Fibroblast of skin of back (primary cell): ENCODE measurements at regions not wholly inside any gene's neighbourhood (a gene's known extent, or its start where the extent isn't known, plus 50 kb on each side); places are given as distances from the start of the nearest gene placed in this dataset.
A peak's percentile ranks its signal among the peaks of the same experiment; 100 is the strongest.

Source experiments
- DNase-seq: peaks from one replicate; pipeline ENCODE4 v3.0.0-alpha.2; 2013

DNA sequence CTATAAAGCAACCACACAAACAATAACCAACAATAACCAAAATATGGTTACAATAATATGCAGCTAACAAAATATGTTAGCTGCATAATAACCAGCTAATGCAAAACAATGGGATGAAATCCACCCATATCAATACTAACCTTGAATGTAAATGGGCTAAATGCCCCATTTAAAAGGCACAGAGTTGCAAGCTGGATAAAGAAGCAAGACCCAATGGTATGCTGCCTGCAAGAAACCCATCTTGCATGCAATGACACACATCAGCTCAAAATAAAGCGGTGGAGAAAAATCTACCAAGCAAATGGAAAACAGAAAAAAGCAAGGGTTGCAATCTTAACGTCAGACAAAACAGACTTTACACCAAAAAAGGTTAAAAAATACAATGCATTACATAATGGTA lies 316.5 kb upstream of the NR5A2 start:
- no peak for DNase-seq

DNA sequence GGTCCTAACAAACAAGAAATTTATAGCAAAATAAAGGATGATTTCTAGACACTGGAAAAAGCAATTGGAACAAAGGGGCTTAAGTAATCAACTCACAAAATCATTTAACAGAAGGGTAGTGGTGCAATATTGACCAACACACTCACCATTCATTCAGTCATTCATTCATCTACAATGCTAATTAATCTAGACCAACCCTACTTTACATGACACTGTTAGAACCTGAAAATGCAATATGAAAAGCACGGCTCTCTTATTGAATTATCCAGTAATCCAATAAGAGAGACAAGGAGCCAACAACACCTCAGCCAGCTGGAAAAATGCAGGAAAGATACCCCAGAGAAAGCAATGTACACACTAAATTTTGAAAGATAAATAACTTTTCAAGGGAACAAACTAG lies 310.8 kb upstream of the NR5A2 start:
- DNase-seq = no peak

DNA sequence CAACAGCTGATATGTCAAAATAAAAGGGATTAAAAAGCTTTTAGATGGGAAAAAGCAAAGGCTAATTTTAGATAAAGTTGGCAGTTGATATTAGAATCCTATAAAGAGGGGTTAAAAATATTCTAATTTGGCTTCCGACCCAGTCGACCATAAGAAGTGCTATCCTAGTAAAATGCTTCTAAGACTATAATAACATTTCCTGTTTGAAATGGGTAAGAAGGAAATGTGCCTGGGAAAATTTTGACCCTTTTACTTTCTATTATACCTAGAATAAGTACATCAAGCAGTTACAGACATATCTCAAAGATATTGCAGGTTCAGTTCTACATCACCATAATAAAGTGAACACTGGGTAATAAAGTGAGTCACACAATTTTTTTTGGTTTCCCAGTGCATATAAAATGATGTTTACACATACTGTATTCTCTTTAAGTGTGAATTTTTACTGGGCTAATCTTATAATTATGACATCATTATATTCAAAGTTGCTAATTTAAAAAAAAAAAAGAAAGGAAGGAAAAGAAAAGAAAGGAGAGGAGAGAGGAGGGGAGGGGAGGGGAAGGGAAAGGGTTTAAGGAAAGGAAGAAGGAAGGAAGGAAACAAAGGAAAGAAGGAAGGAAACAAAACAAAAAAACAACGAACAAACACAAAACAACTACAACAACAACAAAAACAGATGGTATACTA lies 308.2 kb upstream of the NR5A2 start:
- no peak for DNase-seq

DNA sequence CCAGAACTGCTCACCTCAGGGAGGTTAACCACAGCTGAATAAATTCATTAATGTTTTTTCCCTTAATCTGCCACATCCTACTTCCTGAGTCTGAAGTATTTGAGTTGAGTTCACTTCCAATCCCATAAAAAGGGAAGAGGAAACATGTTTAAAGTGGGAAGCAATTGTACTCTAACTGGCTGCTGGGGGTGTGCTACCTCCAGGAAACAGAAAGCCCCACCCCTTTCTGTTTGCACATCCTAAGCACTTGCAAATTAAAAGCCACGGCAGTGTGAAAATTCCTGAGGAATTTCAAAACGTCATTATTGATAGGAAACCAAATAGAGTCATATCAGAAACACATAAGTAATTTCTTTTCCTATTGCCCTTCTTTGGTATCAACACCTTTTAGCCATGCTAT lies 307.0 kb upstream of the NR5A2 start:
- no peak for DNase-seq

DNA sequence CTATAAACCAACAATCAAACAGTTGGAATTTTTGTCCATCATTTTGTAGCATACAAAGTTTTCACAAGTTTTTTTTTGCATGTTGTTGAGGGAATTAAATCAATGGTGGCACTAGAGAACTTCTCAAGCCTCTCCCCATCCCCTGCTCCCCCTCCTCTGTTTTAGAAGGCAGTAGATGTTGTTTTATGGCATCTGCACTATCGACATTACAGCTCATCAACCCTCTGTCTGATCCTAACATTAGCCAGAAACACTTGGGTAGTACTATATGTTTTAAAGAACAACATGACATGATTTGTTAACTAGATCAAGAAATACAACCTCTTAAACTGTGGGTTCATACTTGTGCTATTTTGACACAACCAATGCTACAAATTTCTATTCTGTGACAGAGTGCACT lies 306.5 kb upstream of the NR5A2 start:
- DNase-seq = no peak

DNA sequence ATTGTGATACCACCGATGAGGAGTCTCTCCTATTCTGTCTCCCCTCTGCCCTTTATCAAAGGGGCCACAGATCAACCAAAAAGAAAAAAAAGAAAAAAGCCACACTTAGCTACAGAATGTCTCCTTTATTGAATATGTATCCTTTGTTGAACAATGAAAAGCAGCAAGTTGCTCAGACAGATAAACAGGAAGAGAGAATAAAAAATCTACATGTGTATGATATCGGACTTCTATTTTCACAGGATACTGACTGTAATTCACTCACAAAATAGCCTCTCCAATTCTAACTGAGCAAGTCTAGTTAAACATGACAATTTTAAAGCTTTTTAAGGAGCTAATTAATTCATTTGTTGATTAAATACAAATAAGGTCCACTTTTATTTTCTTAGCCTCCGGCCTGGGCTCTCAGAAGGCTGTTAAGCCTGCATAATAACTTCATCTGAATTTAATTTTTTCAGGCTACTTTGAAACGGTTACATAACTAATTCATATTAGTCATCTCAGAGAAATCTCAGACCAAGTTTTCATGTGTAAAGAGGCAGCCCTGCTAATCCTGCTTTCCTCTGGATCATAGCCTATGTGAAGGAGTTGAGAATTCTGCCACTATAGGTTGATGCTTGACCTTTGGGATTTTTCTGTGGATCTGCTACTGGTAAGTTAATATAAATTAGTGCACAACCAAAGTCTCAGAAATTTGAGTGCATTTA lies 304.1 kb upstream of the NR5A2 start:
- DNase-seq = peak; percentile 16

DNA sequence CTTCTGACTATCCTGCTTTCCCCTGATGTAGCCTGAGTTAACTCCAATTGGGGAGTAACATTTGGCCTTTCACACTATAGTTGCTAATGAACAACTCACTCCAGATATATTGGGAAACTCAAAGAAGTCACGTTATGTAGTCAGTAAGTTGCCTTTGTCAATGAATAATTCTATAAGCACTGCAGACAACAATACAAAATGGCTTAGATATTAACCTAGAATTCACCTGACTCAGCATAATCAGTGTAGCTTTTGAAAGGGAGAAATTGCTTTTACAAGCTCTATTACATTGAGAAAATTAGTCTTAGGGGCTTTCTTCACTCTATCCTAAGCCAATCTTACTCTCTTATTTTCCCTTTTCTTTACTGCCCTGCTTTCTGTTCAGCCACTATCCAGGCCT lies 303.5 kb upstream of the NR5A2 start:
- no peak for DNase-seq

DNA sequence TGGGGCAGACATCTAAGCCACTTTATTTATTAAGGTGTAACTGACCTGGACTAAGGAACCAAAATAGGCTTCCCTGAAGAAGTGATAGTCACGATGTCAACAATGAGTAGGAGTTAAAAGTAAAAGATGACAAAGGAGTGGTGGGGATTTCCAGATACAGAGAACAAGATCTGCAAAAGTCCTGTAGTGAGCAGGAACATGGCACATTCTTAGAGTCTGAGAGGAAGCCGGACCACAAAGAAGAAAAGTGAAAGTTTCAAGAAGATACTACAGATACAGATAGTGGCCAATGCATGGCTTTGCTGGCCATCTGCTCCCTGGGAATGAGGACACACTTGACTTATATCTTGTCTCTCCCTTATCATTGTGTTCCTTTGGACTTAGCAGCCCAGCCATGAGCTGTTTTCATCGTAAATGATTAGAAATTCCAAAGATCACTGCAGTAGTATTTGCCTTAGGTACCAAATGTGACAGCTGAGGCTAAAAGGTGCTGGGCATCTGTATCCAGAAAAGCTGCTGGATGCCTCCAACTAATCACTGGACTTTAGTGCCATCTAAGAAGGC lies 302.4 kb upstream of the NR5A2 start:
- no peak for DNase-seq

DNA sequence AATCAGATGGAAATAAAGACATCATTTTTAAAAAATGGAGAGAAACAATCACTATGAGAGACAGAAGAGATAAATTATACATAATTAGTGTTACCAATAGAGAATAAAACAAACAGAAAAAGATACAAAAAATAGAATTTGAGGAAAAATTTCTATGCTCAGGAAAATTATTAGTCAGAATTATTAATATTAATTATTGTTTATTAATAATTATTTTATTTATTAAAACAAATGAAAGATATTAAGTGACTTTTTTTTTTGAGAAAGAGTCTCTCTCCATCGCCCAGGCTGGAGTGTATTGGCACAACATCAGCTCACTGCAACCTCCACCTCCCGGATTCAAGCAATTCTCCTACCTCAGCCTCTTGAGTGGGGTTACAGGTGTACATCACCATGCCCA lies 299.8 kb upstream of the NR5A2 start:
- no peak for DNase-seq

DNA sequence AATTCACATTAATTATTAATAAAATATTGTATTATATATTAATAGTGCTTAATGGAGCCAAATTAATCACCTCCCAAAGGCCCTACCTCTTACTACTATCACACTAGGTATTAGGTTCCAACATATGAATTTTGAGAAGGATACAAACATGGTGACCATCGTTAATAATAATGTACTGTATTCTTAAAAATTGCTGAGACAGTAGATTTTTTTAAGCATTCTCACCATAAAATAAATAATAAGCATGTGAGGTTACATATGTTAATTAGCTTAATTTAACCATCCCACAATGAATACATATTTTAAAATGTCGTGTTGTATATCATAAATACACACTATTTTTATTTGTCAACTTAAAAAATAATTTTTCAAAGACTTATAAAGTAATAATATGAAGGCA lies 299.2 kb upstream of the NR5A2 start:
- no peak for DNase-seq

DNA sequence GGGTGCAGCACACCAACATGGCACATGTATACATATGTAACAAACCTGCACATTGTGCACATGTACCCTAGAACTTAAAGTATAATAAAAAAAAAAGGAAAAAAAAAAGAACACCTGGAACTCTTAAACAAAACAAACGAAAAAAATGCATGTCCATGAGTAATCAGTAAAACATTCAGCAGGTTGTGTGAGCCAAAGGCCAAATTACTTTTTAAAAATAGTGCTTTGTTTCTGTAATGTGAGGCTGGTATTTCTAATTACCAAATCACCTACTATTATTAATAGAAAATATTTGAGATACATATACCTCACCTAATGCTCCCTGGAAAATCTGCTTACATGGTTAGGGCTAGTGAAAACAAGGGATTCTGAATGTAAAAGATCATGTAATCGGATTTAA lies 294.4 kb upstream of the NR5A2 start:
- no peak for DNase-seq

DNA sequence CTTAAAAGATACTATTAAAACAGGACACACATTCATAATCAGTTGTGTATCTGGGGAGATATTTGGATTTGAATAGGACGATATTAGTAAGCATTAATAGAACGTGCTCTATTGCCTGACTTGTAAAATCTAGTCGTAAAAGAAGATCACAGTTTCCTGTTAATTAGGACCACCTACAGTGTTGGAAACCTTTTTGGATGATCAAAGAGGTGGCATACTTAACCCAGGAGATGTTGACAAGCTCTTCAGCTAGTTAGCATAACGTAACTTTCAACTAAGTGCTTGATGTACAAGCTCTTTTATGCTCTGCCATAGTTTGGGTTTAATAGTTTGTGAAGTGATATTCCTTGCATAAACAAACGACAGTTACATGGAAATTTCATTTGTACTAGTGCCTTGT lies 293.3 kb upstream of the NR5A2 start:
- no peak for DNase-seq

DNA sequence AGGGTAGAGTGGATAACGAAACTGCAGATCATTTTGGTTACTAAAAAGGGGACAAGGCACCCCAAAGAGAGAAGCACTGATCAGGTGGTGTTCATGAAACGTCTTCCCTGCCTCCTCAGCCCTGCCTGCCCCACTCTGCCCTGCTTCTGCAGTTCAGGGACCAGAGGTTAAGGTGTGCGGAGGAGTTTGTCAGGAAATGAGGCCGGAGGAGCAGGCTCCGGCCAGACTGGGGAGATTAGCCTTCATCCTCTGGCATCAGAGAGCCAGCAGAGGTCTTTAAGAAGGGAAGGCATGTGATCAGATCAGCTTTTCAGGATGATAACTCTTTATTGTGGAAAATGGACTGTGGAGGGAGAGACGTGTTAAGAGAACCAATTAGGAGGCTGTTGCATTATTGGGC lies 291.9 kb upstream of the NR5A2 start:
- DNase-seq = no peak

DNA sequence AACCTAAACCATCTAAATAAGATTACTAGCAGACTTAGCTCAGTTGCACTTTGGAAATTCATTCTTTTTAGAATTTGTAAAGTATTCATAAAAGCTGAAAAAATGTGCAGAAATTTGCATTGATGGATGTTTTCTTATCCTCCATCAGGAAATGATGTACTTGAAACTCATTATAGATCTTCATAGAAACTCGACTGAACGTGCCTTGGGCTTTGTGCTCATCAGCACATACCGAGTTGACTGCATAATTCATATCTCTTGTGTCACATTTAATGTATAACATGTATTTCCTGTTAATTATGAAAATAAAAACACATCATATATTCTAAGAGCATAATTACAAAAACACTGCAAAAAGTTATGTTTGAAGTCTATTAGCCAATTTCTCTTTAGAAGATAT lies 290.9 kb upstream of the NR5A2 start:
- no peak for DNase-seq

DNA sequence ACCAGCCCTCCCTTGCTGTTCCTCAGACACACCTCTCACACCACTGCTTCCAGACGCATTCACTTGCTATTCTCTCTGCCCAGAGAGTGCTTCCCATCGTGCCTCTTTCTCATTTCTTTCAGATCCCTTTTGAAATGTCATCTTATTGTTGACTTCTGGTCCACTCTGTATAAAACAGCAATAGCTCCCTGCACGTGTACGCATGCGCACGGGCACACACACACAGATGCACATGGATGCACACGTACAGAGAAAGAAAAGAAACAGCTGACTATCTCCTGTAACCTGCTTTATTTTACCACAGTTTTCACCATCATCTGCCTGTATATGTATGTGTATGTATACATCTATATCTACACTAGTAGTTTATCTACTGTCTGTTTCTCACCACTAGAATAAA lies 285.9 kb upstream of the NR5A2 start:
- DNase-seq = no peak

DNA sequence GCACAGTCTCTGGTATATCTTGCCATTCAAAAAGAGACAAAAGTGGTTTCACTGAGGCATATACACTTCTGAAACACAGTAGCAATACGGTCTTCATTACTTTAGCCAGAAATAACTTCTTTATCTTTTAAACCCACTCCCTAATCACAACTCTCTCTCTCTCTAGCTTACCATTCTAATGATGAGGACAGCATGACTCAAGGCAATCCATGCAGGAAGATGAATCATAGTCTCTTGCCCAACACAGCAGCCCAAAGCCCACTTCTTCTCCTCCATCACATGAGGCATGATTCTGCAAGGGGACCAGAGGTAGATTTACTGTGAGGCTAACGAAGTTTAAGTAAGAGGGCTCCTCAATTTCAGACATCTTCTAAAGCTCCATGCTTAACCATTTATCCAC lies 285.0 kb upstream of the NR5A2 start:
- DNase-seq = peak; percentile 91

DNA sequence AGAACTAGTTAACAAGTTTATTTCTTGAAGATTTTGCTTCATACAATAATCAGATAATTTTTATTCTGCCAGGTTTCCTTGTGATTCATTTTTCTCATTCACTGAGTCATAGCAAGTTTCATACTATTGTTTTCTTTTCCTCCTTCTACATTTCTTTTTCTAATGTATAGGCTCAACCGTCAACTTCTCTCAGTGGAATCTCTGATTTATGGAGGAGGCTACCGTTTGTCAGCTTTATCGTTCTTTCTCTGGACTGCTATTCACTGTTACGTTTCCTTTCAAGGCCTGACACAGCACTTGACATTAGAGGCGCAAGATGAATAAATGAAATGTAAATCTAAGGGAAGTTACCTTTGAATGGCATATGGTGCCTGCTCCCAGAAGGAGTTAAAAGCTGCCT lies 284.3 kb upstream of the NR5A2 start:
- DNase-seq = peak; percentile 67

DNA sequence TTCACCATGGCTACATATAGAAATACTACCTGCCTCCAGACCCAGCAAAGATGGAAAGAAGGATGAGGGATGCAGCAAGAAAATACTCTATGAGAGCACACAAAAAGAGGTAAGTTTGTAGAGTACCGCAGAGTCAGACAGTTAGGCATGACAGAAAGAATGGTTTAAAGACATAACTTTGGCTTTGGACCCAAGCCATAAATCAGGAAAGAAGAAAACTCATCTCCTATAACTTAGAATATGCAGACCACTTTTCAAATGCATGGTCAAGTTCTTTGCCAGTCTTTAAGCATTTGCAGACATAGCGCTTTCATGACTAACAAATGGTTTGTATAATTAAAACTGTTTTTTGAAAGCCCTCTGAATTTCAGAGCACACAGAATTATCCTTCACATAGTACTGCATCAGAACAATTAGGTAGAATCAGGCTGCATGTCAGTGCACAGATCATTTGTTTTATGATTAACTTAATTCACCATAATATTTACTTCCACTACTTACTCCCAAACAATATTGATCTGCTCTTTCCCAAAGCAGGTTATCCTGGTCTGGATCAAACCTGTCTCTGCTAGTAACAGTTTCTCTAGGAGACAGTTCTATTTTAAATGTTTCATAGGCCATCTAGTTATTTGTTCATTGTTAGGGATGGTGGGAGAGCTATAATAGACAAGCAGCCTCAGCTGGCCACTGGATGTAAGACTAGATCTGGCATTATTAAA lies 280.7 kb upstream of the NR5A2 start:
- no peak for DNase-seq

DNA sequence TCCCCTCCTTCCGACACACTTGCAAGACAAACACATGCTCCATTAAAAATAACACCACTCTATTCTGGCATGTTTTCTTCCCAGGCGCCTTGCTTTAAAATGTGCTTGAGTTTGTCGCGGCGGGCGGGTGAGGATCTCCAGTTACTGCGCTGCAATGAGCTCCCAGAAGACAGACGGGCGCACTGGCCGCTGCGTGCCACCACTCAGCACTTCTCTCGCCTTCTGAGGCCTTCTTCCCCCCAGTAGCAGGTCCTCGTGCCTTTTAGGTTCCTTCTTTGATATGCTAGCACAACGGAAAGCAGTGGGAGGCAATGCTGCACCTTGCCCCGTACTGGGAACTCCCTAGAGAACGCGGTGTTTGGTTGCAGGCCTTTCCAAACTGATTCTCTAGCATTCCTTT lies 279.5 kb upstream of the NR5A2 start:
- no peak for DNase-seq

DNA sequence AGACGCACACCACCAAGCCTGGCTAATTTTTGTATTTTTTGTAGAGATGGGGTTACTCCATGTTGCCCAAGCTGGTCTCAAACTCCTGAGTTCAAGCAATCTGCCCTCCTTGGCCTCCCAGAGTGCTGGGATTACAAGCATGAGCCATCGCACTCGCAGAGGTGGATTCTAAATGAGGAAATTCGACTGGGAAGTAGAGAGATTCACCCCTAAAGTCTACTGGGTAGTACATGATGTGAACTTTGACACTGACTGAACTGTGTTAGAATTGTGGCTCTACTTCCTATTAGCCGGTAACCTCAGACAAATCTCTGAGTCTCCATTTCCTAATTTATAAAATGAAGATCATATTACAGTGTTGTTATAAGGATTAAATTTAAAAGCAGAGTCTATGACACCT lies 276.0 kb upstream of the NR5A2 start:
- DNase-seq = no peak

DNA sequence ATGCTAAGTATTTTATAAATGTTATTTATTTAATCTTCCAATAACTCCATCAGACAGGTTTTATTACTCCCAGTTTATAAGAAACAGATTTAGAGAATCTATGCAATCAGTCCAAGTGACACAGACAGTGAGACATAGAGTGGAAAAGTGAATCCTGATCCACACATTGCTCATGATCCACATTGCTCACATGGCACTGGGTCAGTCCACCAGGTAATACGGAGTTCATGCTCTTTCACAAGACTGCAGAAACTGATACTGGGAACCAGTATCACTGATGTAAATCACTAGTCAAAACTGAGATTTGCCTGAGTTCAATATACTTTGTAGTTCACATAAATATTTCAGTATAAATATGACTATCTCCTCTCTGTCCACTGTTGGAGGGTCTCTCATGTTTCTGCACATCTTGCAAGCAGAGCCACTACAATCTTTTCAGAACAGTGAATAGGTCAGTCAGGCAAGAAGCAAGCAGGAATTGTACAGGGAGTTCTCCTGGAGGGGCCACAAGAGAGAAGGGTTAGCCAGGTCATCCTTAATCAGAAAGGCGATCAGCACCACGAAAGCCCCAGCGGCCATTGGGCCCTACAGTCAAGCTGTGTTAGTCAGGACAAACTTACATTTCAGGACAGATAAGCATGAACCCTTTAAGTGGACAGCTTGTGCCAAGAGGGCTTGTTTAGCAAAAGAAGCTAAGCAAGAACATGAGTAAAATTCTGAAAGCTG lies 275.4 kb upstream of the NR5A2 start:
- no peak for DNase-seq

DNA sequence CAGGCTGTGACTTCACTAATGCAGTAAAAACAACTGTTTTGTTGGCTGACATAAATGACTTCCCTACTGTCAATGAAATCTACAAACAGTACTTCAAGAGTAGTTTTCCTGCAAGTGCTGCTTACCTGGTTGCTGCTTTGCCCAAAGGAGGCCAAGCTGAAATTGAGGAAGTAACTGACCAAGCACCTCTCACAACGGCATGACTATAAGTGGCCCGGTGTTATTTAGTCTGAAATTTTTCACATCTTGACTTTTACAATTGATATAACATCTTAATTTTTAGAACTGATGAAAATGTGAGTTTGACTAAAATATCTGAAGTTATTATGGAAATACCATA lies 274.9 kb upstream of the NR5A2 start:
- DNase-seq = no peak

DNA sequence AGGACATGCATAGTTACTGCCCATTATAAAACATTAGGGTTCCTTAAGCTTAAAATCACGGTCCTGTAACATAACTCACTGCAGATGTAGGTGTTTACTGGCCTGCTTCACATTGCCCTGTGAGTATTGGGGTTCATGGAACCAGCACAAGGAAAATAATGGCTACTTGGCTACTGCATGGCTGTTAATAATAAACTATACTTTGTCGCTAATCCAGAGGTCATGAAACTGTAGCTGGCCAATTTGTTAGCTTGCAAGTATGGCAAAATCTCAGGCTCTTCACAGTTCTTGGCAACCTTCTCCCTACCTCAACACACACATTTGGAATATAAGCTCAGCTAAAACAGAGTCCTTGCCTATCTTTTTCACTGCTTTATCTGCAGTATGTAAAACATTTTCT lies 274.0 kb upstream of the NR5A2 start:
- DNase-seq = no peak
